ENCODE measurements at regions not wholly inside any gene's neighbourhood (a gene's known extent, or its start where the extent isn't known, plus 50 kb on each side); places are given as distances from the start of the nearest gene placed in this dataset.
"Not testable (repeated sequence)": the region's sequence is repeated elsewhere in the genome, so short reads cannot be mapped to it uniquely, and the experiment has no call there.

DNA sequence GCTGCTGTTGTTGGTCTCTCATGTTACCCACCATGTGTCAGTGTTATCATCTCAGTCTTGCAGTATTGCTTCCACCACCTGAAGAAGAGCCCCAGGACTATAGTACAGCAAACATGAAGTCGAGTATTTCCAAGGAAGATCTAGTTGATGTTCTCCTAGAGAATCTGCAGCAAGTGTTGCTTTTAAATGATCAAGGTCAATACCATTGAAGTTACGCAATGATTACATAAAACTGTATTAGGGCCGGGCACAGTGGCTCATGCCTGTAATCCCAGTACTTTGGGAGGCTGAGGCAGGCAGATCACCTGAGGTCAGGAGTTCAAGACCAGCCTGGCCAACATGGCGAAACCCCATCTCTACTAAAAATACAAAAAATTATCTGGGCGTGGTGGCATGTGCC is 173.9 kb downstream of the TJP1 start:
- in situ Hi-C loops (cut with MboI; ENCODE audit: low sequenced_read_pairs in 4 of 4); H3K27me3 ChIP-seq; H3K4me3 ChIP-seq; intact Hi-C loops (cut with DNase I; ENCODE audit: low total_unique reads); H3K9me3 ChIP-seq; H3K27ac ChIP-seq; ATAC-seq; DNase-seq; H3K4me1 ChIP-seq; H3K36me3 ChIP-seq: not testable (repeated sequence)

DNA sequence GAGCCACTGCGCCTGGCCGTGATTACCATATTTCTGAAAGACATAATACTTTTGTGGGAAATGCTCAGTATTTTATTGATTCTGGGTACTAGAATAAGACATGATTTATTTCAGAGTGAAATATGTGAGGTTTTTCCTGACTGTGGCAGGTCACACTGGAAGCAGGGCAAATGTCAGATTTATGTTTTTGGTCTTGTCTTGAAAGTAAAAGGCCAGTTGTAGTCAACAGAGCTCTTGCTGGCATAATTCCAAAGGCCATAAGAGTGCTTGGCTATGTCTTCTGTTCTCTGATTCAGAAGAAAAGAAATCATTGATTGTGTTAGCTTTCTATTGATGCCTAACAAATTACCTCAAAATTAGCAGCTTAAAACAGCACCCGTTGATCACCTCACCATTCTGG is 176.4 kb downstream of the TJP1 start:
- ATAC-seq: no peak
- in situ Hi-C loops (cut with MboI; ENCODE audit: low sequenced_read_pairs in 4 of 4): no loop called here
- no peaks in the 10 kb centered on the region for H3K27me3 ChIP-seq

DNA sequence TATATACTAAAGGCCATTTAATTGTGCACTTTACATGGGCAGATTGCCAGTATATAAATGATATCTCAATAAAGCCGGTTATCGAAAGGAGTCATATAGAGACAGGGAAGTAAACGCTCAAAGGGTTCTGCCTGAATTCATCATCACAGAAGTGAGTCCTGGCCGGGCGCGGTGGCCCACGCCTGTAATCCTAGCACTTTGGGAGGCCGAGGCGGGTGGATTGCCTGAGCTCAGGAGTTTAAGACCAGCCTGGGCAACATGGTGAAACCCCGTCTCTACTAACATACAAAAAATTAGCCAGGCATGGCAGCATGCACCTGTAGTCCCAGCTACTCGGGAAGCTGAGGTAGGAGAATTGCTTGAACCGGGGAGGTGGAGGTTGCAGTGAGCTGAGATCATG is 177.9 kb downstream of the TJP1 start:
- DNase-seq; H3K4me1 ChIP-seq; intact Hi-C loops (cut with DNase I; ENCODE audit: low total_unique reads); H3K36me3 ChIP-seq; H3K27me3 ChIP-seq; in situ Hi-C loops (cut with MboI; ENCODE audit: low sequenced_read_pairs in 4 of 4); H3K27ac ChIP-seq; H3K9me3 ChIP-seq; ATAC-seq; H3K4me3 ChIP-seq: not testable (repeated sequence)

More for the DNA sequence above, 176.4 kb downstream of the TJP1 start:
- Histone ChIP-seq H3K36me3 (no peaks in the 10 kb centered on the region), H3K9me3 (no peaks in the 10 kb centered on the region), H3K27ac (no peak overlapping the region), H3K4me1 (no peaks in the 10 kb centered on the region), H3K4me3 (no peak overlapping the region)
- no peak for TF ChIP-seq POLR2A (IDR thresholded peaks at IDR 0.05)
- intact Hi-C loops (cut with DNase I; ENCODE audit: low total_unique reads): no loop called here
- no peak for DNase-seq

DNA sequence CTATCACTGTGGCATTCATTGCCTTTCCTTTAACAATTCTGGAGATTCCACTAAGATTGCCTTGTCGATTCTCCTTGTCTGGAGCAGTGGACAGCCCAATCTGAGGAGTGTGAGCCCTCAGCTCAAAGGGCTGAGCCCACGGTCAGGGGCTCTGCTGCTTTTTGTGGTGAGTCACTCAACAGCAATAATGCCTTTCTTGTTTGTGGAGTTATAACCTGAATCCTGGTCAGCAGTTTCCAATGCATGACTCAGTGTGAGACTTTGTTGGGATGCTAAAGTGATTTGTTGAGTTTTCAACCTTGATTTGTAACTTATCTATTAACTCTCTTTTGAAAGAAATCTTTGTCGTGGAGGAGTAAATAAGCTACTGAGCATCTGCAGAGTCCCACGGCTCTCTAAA is 183.5 kb downstream of the TJP1 start:
- DNase-seq (no peak), ATAC-seq (no peak)
- TF ChIP-seq, protein P1, sequence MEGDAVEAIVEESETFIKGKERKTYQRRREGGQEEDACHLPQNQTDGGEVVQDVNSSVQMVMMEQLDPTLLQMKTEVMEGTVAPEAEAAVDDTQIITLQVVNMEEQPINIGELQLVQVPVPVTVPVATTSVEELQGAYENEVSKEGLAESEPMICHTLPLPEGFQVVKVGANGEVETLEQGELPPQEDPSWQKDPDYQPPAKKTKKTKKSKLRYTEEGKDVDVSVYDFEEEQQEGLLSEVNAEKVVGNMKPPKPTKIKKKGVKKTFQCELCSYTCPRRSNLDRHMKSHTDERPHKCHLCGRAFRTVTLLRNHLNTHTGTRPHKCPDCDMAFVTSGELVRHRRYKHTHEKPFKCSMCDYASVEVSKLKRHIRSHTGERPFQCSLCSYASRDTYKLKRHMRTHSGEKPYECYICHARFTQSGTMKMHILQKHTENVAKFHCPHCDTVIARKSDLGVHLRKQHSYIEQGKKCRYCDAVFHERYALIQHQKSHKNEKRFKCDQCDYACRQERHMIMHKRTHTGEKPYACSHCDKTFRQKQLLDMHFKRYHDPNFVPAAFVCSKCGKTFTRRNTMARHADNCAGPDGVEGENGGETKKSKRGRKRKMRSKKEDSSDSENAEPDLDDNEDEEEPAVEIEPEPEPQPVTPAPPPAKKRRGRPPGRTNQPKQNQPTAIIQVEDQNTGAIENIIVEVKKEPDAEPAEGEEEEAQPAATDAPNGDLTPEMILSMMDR (IDR thresholded peaks at IDR 0.05 in 4 of 5, conservative IDR thresholded peaks at IDR 0.05 in 1 of 5): no peak
- no peak for TF ChIP-seq POLR2A (IDR thresholded peaks at IDR 0.05)
- peaks cover 0 to 4% (median 2%) of the 10 kb centered on the region in 3 donors for H3K27me3 ChIP-seq
- intact Hi-C loops (cut with DNase I; ENCODE audit: low total_unique reads) (no loop called here), in situ Hi-C loops (cut with MboI; ENCODE audit: low sequenced_read_pairs in 4 of 4) (no loop called here)
- H3K4me3 ChIP-seq: no peak overlapping the region
- H3K27ac ChIP-seq: no peak overlapping the region
- H3K4me1 ChIP-seq: no peaks in the 10 kb centered on the region
- H3K9me3 ChIP-seq: no peaks in the 10 kb centered on the region
- H3K36me3 ChIP-seq: no peaks in the 10 kb centered on the region

DNA sequence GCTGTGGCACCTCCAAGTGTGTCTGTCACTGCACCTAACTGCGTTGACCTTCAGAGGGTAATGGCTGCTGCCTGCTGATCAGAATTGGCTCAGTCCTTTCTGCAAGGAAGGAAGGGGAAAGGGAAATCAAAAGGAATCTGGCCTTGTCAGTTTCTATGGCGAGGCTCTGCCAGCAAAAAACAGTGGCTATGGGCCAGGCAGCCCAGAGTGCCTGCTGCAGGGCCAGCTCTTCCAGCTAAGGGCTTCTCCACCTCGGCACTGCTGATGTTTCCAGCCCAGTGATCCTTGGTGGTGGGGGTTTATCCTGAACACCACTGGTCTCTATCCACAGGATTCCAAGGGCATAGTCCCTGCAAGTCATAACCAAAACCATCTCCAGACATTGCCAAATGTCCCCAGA is 184.3 kb downstream of the TJP1 start:
- Histone ChIP-seq H3K27ac (no peak overlapping the region), H3K36me3 (no peaks in the 10 kb centered on the region), H3K27me3 (peaks cover 0 to 4% (median 2%) of the 10 kb centered on the region in 3 donors), H3K4me1 (no peaks in the 10 kb centered on the region), H3K4me3 (no peak overlapping the region), H3K9me3 (no peaks in the 10 kb centered on the region)
- DNase-seq (no peak), ATAC-seq (no peak)
- intact Hi-C loops (cut with DNase I; ENCODE audit: low total_unique reads) (no loop called here), in situ Hi-C loops (cut with MboI; ENCODE audit: low sequenced_read_pairs in 4 of 4) (no loop called here)
- TF ChIP-seq POLR2A (IDR thresholded peaks at IDR 0.05): no peak
- TF ChIP-seq, protein P1 (IDR thresholded peaks at IDR 0.05 in 4 of 5, conservative IDR thresholded peaks at IDR 0.05 in 1 of 5): no peak

DNA sequence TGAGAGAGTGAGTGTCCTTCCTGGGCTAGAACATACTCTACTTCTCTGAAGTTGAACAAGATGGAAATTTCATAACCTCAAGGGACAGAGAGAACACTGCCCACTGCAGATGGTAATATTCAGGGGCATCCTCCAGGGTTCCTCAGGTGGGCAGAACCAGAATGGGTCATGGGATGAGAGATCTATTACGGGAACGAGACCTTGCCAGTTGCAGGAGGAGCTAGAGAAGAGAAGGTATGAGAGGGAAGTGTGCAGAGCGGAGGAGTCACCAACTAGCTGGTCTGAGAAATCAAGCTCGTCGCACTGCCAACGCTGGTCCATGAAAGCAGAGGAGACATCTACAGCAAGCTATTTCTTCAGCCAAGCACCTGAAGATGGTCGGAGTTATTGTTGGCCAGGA is 184.7 kb downstream of the TJP1 start:
- intact Hi-C loops (cut with DNase I; ENCODE audit: low total_unique reads) (no loop called here), in situ Hi-C loops (cut with MboI; ENCODE audit: low sequenced_read_pairs in 4 of 4) (no loop called here)
- DNase-seq: no peak
- no peak for TF ChIP-seq POLR2A (IDR thresholded peaks at IDR 0.05)
- TF ChIP-seq, protein P1 (IDR thresholded peaks at IDR 0.05 in 4 of 5, conservative IDR thresholded peaks at IDR 0.05 in 1 of 5): no peak
- Histone ChIP-seq H3K27ac (no peak overlapping the region), H3K27me3 (peaks cover 0 to 4% (median 2%) of the 10 kb centered on the region in 3 donors), H3K4me1 (no peaks in the 10 kb centered on the region), H3K4me3 (no peak overlapping the region), H3K9me3 (no peaks in the 10 kb centered on the region), H3K36me3 (no peaks in the 10 kb centered on the region)
- no peak for ATAC-seq
